ENCODE measurements at regions not wholly inside any gene's neighbourhood (a gene's known extent, or its start where the extent isn't known, plus 50 kb on each side); places are given as distances from the start of the nearest gene placed in this dataset.

- H3K36me3 ChIP-seq = no peaks in the 10 kb centered on the region
- no peaks in the 10 kb centered on the region for H3K27me3 ChIP-seq (replicated peaks; ENCODE audit: insufficient read depth)
- no peaks in the 10 kb centered on the region for H3K4me1 ChIP-seq (replicated peaks)
- TF ChIP-seq POLR2A (IDR thresholded peaks at IDR 0.05) (no peak), POLR2AphosphoS5 (IDR thresholded peaks at IDR 0.05) (no peak), CTCF (IDR thresholded peaks at IDR 0.05) (no peak)
- H3K4me3 ChIP-seq = no peak overlapping the region
- no peaks in the 10 kb centered on the region for H3K9me3 ChIP-seq
- WGBS = 67% methylated on average over 4 of the region's 4 CpGs
- DNase-seq (ENCODE audit: low spot score) = no peak
- H3K27ac ChIP-seq = no peak overlapping the region
- intact Hi-C loops (cut with DNase I) = no loop called here
Observed at GRCh38 chr15:87639305-87640011, 617.1 kb downstream of the NTRK3 start.

GRCh38 chr15:87638554-87639083, 617.9 kb downstream of the NTRK3 start:
- Histone ChIP-seq H3K36me3 (no peaks in the 10 kb centered on the region), H3K9me3 (no peaks in the 10 kb centered on the region), H3K4me1 (replicated peaks) (no peaks in the 10 kb centered on the region), H3K27me3 (replicated peaks; ENCODE audit: insufficient read depth) (no peaks in the 10 kb centered on the region), H3K27ac (no peak overlapping the region), H3K4me3 (no peak overlapping the region)
- no peak for TF ChIP-seq POLR2AphosphoS5 (IDR thresholded peaks at IDR 0.05)
- 67% methylated on average over 3 of the region's 3 CpGs for WGBS
- DNase-seq (ENCODE audit: low spot score) = no peak
- intact Hi-C loops (cut with DNase I) = no loop called here

- TF ChIP-seq POLR2A (IDR thresholded peaks at IDR 0.05) = no peak
- no peak for TF ChIP-seq CTCF (IDR thresholded peaks at IDR 0.05)
- TF ChIP-seq POLR2AphosphoS5 (IDR thresholded peaks at IDR 0.05) = no peak
- WGBS = 100% methylated on average over 1 of the region's 1 CpG
- intact Hi-C loops (cut with DNase I) = no loop called here
Observed at GRCh38 chr15:87634361-87634760, 622.2 kb downstream of the NTRK3 start.

GRCh38 chr15:87633525-87633924, 623.0 kb downstream of the NTRK3 start:
- TF ChIP-seq POLR2AphosphoS5 (IDR thresholded peaks at IDR 0.05) (no peak), CTCF (IDR thresholded peaks at IDR 0.05) (no peak), POLR2A (IDR thresholded peaks at IDR 0.05) (no peak)
- no peaks in the 10 kb centered on the region for H3K36me3 ChIP-seq
- no peaks in the 10 kb centered on the region for H3K4me1 ChIP-seq (replicated peaks)
- intact Hi-C loops (cut with DNase I) = no loop called here
- 79% methylated on average over 1 of the region's 1 CpG for WGBS
- no peaks in the 10 kb centered on the region for H3K9me3 ChIP-seq
- no peak overlapping the region for H3K4me3 ChIP-seq
- no peak overlapping the region for H3K27ac ChIP-seq
- no peaks in the 10 kb centered on the region for H3K27me3 ChIP-seq (replicated peaks; ENCODE audit: insufficient read depth)
- DNase-seq (ENCODE audit: low spot score) = no peak

More at GRCh38 chr15:87634361-87634760, 622.2 kb downstream of the NTRK3 start:
- H3K9me3 ChIP-seq = no peaks in the 10 kb centered on the region
- no peak for DNase-seq (ENCODE audit: low spot score)
- no peaks in the 10 kb centered on the region for H3K27me3 ChIP-seq (replicated peaks; ENCODE audit: insufficient read depth)
- H3K4me3 ChIP-seq = no peak overlapping the region
- no peak overlapping the region for H3K27ac ChIP-seq
- H3K4me1 ChIP-seq (replicated peaks) = no peaks in the 10 kb centered on the region
- H3K36me3 ChIP-seq = no peaks in the 10 kb centered on the region

GRCh38 chr15:87632364-87632763, 624.2 kb downstream of the NTRK3 start:
- Histone ChIP-seq H3K36me3 (no peaks in the 10 kb centered on the region), H3K4me3 (no peak overlapping the region), H3K27me3 (replicated peaks; ENCODE audit: insufficient read depth) (no peaks in the 10 kb centered on the region), H3K27ac (no peak overlapping the region), H3K4me1 (replicated peaks) (no peaks in the 10 kb centered on the region), H3K9me3 (no peaks in the 10 kb centered on the region)
- DNase-seq (ENCODE audit: low spot score) = no peak
- intact Hi-C loops (cut with DNase I) = no loop called here
- TF ChIP-seq POLR2A (IDR thresholded peaks at IDR 0.05) (no peak), POLR2AphosphoS5 (IDR thresholded peaks at IDR 0.05) (no peak), CTCF (IDR thresholded peaks at IDR 0.05) (no peak)

All from prostate gland (tissue), 2 donors.